Fibroblast of lung (primary cell): ENCODE measurements at regions not wholly inside any gene's neighbourhood (a gene's known extent, or its start where the extent isn't known, plus 50 kb on each side); places are given as distances from the start of the nearest gene placed in this dataset.

Source experiments
- EZH2 ChIP-seq: IDR thresholded peaks from 2 replicates; pipeline ENCODE4 v1.5.1; 2012; ENCODE audit warnings: low read length, control low read depth, mild to moderate bottlenecking; ENCODE audit errors: missing control alignments
- TF ChIP-seq, protein P1 (sequence below), 2 donors: IDR thresholded peaks in 1 of 2; conservative IDR thresholded peaks in 1 of 2; 1 replicate in 1 of 2; 2 replicates in 1 of 2; pipeline ENCODE4 v1.5.1; 2011 to 2012; ENCODE audit warnings: low read length in 2 of 2, control low read depth in 1 of 2, inconsistent platforms in 1 of 2, low read depth in 1 of 2, mild to moderate bottlenecking in 1 of 2

DNA sequence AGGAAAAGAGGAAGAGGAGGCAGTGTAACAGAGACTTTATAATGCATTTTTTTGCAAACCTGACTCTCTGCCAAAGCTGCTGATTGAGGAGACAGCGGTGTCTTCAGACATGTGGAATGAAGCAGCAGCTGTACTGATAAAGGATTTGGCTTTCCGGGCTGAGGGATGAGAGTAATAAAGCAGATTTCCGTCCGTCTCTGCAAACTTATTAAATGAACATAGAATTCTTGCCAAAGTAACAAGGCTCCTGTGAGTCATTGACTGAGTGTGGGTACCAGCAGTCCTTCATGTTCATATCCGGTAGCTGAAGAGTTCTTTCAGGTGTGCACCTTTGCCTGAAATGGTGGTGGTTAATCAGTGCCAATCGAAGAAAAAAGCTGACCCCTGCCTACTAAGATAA, 112.6 kb downstream of the LIG4 start:
- TF ChIP-seq, protein P1, sequence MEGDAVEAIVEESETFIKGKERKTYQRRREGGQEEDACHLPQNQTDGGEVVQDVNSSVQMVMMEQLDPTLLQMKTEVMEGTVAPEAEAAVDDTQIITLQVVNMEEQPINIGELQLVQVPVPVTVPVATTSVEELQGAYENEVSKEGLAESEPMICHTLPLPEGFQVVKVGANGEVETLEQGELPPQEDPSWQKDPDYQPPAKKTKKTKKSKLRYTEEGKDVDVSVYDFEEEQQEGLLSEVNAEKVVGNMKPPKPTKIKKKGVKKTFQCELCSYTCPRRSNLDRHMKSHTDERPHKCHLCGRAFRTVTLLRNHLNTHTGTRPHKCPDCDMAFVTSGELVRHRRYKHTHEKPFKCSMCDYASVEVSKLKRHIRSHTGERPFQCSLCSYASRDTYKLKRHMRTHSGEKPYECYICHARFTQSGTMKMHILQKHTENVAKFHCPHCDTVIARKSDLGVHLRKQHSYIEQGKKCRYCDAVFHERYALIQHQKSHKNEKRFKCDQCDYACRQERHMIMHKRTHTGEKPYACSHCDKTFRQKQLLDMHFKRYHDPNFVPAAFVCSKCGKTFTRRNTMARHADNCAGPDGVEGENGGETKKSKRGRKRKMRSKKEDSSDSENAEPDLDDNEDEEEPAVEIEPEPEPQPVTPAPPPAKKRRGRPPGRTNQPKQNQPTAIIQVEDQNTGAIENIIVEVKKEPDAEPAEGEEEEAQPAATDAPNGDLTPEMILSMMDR (conservative IDR thresholded peaks at IDR 0.05 in 1 of 2, IDR thresholded peaks at IDR 0.05 in 1 of 2; ENCODE audit: low read depth in 1 of 2, low read length in 2 of 2), result no peak
- no peak for TF ChIP-seq EZH2
